Activated CD4-positive, alpha-beta T cell treated with anti-CD3 and anti-CD28 coated beads, Interleukin-2, amount 50 U/mL, for 16 hours (primary cell): ENCODE measurements at regions not wholly inside any gene's neighbourhood (a gene's known extent, or its start where the extent isn't known, plus 50 kb on each side); places are given as distances from the start of the nearest gene placed in this dataset.
"Not testable (repeated sequence)": the region's sequence is repeated elsewhere in the genome, so short reads cannot be mapped to it uniquely, and the experiment has no call there.

Experiments
- DNase-seq: peaks from one replicate; pipeline ENCODE4 v3.0.0-alpha.2; 2020

DNA sequence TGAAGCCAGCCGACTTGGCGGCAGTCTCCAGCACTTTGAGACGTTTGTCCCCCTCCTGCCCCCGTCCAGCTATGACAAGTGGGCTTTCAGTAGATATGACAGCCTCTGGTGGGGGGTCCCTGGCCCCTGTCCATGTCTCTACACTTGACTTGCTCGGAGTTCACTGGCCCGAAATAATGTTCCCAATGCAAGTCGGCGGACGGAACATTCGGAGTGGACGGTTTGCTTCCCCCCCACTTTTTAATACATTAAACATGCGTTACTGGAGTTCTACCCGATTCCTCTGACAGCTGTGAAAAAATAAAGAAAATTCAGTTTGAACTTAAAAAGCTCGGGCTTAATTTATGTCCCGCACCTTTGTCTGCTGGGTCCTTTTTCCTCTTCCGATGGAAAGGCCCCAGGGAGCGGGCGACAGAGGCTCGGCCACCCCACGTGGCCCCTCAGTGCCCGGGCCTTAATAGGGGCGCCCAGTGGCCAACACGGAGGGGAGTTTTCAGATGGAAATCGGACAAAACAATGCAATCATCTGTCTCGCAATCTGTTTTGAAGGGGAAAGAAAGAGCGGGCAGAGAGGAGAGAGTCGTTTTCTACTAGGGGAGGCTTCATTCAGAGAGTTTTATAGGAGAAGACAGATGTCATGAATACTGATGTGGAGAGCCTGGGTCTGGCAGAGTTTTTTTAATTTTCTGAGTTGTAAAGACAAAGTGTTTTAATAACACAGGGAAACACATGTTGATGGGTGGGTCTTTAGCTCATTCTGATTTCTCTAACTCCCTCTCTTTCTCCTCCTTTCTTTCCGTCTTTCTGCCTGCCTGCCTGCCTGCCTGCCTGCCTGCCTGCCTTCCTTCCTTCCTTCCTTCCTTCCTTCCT, 50.2 kb downstream of the SMIM38 start:
- no peak for DNase-seq

DNA sequence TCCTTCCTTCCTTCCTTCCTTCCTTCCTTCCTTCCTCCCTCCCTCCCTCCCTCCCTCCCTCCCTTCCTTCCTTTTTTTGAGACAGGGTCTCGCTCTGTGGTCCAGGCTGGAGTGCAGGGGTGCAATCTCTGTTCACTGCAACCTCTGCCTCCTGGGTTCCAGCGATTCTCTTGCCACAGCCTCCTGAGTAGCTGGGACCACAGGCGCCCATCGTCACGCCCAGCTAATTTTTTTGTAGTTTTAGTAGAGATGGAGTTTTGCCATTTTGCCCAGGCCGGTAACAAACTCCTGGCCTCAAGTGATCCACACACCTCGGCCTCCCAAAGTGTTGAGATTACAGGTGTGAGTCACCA, 50.9 kb downstream of the SMIM38 start:
- DNase-seq = not testable (repeated sequence)

DNA sequence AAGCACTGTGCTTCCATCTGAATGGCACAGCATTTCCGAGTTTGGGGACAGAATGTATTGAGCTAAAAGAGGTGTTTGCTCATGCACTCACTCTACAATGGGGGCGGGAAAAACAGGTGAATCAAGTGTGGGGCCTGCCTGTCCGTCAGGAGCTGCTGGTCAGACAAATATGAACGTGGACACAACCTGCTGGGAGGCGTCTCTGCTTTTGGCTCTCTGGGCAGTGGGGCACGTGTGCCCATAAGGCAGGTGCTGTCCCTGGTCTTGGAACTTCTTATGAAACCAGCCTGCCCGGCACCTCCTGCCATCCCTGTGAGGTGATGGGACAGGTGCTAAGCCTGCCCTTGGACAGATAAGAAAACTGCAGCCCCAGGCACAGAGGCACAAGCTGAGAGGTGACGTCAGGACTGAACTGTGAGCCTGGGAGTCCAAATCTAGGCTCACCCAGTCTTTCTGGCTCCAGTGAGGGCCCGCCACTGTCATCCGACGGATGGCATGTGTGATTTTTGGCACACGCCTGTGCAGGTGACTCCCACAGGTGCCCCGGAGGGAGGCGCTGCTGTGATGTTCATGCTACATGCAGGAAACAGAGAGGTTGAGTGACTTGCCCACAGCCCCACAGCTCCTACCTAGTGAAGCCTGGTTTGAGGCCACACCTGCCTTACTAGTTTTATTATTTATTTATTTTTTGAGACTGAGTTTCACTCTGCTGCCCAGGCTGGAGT, 51.6 kb downstream of the SMIM38 start:
- DNase-seq = no peak

DNA sequence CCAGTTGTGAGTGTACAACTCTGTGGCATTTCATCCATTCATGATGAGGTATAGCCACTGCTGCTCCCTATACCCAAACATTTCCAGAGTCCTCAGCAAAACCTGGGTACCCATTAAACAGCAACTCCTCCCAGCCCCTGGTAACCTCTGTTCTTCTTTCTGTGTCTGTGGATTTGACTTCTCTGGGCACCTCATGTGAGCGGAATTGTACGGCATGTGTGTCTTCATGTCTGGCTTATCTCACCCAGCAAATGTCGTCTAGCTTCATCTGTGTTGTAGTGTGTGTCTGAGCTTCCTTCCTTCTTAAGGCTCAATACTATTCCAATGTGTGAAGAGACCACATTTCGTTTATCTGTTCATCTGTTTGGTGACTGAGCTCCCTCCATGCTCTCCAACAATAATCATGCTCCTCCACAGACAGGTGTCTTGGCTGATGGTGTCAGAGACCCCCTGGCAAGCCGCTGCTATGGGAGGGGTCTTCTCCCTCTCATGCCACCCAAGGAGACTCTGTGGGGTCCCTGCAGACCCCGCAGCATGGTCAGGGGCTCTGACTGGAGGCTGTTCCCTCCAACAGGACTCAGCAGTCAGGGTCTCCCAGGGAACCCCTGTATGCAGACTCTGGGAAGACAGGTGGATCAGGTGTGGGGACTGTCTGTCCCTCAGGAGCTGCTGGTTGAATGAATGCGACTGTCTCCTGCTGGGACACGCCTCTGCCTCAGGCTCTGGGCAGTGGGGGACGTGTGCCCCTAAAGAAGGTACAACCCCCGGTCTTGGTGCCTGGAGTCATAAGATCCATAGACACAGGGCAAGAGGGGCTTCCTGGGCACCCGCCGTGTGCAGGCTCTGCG, 52.7 kb downstream of the SMIM38 start:
- DNase-seq = no peak

DNA sequence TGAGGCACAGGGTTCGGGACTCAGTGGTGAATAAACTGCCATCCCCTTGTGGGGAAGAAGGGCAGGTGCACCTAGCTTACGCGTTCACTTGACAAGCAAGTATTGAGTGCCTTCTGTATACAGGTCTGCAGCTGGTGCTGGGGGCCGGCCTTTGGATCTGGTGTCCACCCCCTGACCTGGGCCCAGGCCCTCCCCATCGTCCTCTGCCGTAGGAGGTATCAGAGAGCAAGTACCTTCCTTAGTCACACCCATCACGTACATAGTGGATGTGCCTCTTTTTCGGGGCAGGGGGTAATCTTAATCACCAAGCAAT, 53.3 kb downstream of the SMIM38 start:
- no peak for DNase-seq

DNA sequence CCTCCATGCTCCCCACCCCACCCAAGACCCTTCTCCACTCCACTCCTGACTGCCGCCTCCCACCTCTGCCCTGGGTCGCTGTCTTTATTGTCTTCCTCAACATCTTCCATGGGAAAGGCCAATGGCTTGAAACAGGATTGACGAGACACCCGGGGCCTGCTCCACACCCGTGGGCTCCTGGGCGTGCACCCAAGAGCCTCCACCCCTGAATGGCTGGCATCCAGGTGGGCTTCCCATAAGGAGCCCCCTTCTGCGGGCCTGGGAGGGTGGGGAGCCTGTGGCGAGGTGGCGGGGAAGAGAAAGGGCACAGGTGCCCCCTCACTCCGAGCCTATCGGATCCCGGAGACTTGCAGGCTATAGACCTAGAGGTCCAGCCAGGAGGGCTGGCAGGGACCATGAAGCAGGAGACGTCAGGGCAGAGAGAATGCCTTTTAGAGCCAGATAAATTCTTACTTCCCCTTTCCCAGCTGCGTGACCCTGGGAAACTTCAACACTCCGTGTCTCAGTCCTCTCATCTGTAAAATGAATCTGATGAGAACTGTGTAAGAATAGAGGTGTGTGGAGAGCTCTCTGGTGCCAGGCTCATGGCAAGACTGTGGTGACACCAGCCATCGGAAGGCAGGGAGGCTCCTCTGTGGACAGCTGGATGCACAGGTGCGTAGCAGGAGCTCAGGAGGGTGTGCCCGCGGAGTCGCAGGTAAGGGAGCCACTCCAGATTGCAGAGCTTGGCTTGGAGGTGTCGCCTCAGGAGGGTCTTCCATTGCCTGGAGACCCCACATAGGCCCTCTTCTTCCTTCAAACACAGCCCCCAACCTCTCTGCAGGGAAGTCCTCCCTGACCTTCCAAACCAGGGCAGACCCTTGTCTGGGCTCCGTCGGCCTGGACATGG, 53.9 kb downstream of the SMIM38 start:
- no peak for DNase-seq

DNA sequence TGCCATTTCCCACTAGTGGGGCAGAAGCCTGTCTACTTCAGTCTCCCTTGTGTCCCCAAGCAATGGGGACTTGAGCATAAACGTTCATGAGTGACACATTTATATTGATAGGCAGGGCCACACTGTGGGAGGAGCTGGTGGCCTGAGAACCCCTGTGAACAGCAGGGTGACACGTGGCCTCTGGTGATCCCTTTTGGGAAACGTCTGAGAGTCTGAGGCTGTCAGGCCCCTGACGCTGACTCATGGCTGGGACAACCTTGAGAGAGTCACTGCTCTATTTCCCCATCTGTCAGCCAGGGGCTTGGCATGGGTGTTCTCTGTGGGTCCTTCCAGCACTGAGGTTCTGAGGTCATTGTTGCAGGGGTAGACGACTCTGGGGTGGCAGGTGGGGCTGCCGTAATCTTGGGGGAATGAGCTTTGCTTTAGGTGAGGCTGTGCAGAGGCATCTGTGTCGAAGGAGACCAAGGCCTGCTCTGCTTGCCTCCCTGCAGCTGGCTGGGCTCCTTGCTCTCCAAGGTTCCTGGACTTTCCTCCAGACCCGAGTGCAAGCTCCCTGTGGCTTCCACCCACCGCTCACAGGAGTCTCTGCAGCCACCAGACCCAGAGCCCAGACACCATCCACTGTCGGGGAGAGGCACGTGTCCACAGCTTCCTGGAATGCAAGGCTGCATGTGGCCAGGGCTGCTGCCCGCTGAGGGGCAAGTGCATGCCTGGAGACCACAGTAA, 54.7 kb downstream of the SMIM38 start:
- DNase-seq = peak; percentile 16

DNA sequence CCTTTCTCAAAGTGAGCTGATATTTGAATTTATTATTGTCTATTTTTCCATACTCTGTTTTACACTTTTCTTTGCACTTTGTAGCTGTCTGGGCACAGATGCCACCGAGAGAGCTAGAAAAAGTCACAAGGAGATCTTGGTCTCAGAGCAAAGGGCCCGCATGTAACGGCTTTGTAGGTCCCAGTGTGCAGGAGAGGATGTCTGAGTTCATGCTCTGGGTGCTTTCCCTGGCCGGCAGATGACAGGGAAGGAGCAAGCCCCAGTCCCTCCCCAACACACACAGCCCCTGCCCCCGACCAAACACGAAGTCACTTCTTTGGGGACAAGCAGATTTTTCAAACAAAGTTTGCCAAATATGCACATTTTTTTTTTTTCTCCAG, 55.8 kb downstream of the SMIM38 start:
- DNase-seq = no peak

DNA sequence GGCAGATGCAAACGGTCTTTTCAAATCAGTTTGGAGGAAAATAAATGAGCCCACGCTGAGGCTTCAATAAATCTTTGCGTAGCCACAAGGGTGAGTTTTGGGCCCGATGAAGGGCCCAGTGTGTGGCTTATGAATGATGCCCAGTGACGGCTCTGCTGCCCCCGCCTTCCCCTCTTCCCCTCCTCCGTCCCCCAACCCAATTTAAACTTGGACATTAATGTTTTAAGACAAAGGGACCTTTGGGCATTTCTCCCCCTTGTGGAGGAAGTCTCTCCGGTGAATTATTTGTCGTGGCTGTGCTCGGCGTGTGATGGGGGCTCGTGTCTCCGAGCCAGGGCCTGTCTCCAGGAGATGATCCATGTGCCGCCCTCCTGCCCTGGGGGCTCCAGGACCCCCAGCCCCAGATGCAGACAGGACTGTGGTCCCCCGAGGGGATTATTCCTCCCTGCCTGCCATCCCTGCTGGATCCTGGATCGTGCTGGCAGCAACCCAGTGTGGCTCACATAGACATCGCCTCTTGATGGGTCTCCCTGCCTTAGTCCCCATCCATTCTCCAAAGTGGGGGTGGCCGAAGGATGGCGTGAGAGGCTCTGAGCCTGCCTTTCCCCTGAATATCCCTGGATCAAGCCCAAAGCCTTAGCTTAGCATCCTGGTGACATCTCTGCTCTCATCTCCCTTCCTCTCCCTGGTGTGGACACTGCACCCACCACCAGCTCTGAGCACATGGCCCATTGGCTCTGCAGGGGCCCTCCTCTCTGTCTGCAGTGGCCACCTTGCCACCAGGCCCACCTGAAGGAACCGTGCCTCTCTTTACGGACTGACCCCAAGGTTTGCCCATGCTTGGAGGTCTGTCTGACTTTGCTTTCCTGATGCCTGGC, 56.4 kb downstream of the SMIM38 start:
- DNase-seq = no peak

DNA sequence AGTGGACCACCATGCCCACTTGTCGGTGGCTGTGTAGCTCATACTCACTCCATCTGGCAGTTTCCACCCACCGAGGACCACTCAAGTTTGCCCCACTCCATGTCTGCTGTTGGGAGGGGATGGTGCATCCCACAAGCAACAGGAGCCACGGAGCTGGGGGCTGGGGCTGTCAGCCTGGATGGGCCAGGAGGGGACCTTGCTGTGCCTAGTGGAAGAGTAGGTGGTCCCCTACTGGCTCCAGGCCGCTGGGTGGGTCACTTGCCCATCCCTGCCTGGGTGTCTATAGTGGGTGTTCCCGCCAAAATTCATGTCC, 57.0 kb downstream of the SMIM38 start:
- DNase-seq = no peak

DNA sequence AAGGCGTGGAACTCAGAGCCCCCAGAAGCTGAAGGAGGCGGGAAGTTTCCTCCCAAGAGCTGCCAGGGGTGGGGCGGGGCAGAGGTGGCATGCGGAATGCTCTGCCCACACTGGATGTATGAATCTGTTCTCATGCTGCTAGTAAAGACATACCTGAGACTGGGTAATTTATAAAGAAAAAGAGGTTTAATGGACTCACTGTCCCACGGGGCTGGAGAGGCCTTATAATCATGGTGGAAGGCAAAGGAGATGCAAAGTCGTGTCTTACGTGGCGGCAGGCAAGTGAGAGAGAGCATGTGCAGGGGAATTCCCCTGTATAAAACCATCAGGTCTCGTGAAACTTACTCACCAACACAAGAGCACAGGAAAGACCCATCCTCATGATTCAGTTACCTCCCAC, 57.6 kb downstream of the SMIM38 start:
- peak; percentile 40 for DNase-seq

DNA sequence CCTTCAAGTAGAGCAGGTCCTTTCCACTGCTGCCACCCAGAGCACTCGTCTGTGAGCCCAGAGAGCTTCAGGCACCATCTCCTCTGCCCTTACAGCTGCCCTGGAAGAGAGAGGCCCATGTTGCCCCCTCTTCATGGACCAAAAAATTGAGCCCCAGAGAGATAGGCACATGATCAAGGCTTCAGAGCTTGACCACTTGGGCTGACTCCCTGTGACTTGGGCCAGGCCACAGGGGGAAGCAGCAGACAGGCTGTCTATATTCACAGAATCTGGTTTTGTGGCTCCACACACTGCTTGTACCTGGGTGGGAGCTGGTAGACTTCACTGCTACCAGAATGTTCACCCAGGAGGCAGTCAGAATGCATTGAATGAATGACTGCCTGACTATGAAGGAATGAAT, 58.2 kb downstream of the SMIM38 start:
- DNase-seq = no peak

DNA sequence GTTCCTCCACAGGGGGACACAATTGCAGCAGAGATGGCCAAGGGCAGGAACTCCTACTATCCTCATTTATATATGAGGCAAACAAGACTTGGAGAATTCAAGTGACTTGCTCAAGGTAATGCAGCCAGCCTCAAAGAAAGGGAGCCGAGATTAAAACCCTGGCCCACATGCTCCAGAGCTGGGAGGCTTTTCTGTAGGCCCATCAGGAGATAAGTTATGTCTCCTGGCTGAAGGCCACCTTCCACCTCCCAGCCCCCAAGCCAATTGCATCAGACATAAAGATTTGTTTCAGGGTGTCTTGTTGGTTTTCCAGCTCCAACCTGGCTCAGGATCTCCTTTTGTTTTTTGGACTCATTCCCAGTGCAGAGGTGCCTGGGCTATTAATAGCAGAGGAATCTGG, 59.5 kb downstream of the SMIM38 start:
- no peak for DNase-seq

DNA sequence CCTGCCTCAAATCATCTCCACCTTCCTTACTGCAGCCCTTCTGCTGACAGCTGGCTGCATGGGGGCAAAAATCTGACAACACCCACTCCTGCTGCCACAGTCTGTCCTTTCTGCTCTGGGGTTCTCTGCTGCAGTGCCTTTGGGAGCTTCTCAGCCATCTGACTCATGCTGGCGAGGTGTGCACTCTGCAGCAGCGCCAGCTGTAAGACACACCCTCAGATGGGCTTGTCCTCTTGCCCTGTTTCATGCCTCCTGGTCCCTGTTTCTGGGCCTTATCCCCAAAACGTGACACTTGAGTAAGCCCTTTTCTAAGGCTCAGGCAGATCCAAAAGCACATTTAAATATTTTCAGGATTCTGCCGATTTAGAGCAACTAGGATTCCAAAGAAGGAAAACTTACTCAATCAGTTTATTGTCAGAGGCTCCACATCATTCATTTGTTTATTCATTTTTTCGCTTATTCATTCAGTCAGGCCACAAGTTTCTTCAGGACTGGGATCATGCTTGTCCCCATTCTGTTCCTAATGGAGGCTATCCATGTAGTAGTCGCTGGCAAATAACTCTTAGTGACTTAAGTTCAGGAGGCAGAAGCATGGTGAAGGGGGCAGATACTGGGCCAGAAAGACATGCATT, 60.2 kb downstream of the SMIM38 start:
- no peak for DNase-seq

DNA sequence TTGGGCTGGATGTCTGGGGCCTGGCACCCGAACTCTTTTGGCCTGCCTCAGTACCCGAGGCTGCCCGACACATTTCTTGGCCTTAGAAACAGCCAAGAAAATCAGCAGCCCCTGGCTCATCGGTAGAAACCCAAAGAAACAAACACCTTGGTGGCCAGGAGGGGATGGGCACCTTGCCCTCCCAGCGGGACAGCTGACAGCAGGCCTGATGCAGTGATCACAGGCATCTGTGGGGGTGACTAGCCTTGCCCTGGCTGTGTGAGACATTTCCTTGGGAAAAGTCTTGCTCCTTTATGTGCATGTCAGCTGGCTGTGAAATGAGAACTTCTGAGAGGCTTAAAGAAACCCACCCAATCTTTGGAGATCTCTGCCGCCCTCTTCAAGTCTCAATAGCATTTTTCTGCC, 60.9 kb downstream of the SMIM38 start:
- no peak for DNase-seq

DNA sequence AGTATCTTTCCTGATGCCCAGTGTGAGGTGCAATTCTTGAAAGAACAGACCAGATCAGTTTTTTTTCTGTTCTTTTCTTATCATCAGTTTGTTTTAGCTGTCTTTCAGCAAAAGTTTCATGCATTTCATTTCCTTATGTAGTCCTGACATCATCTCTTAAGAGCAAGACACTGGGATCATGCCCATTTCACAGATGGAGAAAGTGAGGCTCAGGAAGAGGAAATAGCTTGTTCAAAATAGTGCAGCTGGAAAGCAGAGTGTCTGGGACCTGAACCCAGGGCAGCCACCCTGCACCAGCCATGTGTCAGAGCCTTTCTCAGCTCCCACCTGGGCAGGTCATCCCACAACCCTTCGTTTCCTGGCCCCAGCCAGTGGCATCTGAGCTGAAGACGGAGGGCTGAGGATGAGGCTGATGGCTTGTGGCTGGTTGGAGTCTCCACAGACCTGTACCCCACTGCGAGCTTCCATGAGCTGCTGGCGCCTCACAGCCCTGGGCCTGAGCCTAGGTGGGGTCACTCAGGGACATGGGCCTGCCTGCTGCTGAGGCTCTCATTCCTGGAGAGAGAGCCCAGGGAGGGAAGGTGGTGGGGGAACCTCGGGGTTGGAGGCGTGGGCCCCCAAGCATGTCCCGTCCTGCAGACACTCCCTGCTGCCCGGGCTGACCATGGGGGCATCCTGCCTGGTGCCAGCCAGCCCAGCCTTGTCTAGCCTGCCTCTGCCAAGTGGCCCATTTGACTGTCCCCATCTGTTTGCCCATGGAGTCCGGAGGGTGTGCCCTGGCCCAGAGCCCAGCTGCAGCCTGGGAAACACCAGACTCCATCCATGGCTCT, 61.8 kb downstream of the SMIM38 start:
- no peak for DNase-seq

DNA sequence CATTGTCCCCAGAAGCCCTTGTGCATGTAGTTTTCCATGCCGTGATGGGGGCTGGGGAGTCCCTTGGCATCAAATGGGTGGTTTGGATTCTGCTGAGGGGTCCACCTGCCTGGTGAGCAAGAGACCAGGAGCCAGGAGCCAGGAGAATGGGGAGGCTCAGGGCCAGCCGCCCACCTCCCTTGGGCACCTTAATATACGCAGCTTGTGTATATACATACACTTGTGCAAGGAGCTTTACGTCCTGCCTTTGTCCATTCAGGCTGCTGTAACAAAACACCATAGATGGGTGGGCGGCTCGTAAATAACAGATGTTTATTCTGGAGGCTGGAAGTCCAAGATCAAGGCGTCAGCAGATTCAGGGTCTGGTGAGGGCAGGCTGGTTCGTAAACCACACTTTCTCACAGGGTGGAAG, 62.5 kb downstream of the SMIM38 start:
- DNase-seq = no peak

DNA sequence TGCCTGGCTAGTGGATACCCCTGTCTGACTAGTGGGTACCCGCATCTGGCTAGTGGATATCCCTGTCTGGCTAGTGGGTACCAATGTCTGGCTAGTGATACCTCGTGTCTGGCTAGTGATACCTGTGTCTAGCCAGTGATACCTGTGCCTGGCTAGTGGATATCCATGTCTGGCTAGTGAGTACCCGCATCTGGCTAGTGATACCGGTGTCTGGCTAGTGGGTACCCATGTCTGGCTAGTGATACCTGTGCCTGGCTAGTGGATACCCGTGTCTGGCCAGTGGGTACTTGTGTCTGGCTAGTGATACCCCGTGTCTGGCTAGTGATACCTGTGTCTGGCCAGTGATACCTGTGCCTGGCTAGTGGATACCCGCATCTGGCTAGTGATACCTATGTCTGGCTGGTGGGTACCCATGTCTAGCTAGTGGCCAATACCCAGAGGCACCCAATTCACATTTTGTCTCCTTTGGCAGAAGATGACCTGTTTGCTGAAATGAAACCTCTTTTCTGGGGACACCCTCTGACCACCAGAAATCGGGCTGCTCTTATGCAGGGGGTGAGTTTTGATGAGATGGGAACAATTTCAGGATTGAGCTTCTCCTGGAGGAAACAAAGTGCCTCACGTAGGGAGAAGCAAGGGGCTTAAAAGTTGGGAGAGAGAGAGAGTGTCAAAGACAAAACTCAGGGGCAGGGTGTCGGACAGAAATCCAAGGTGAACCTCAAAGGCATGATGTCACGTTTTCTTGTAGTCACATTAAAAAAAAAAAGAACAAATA, 63.4 kb downstream of the SMIM38 start:
- no peak for DNase-seq

DNA sequence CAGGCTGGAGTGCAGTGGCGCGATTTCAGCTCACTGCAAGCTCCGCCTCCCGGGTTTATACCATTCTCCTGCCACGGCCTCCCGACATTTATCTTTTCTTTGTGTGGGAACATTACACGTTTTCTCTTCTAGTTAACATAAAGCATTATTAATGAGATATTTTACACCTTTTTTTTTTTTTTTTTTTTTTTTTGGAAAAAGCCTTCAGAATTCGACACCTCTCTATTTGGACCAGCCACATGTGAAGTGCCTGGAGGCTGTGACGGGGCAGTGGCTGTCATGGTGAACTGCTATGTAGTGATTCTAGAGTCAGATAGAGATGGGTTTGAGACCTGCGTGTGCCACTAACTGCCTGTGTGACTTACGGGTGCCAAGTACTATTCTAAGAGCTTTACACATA, 64.3 kb downstream of the SMIM38 start:
- DNase-seq = no peak
